K562 (cell line): ENCODE measurements at regions not wholly inside any gene's neighbourhood (a gene's known extent, or its start where the extent isn't known, plus 50 kb on each side); places are given as distances from the start of the nearest gene placed in this dataset.
"Not testable (repeated sequence)": the region's sequence is repeated elsewhere in the genome, so short reads cannot be mapped to it uniquely, and the experiment has no call there.

Experiments
- CTCF ChIP-seq, 3 experiments: IDR thresholded peaks in 2 of 3; conservative IDR thresholded peaks in 1 of 3; 2 replicates each; pipeline ENCODE4 v1.5.1; 2011 to 2012; ENCODE audit warnings: low read length in 3 of 3, mild to moderate bottlenecking in 3 of 3, control low read depth in 2 of 3, improper control_type of control experiment in 1 of 3, inconsistent platforms in 1 of 3, low read depth in 1 of 3, mixed read lengths in 1 of 3, moderate library complexity in 1 of 3; ENCODE audit not compliant: insufficient read depth in 2 of 3
- GATA2 ChIP-seq: sonication (generic); formaldehyde crosslinking; IDR thresholded peaks from 2 replicates; pipeline ENCODE4 v1.4.0; 2020; ENCODE audit warnings: mild to moderate bottlenecking, missing genetic modification reagents
- GTF2E2 ChIP-seq: fragments of 200-800 bp; sonication (Bioruptor generic); IDR thresholded peaks from 2 replicates; pipeline ENCODE4 v1.6.1; 2016; ENCODE audit warnings: missing genetic modification characterization, missing compliant biosample characterization
- POLR2A ChIP-seq: fragments of 450-650 bp; conservative IDR thresholded peaks from 2 replicates; pipeline ENCODE4 v1.6.1; 2016
- ZNF280B ChIP-seq: fragments of 250-450 bp; sonication (Bioruptor Pico); IDR thresholded peaks from 2 replicates; pipeline ENCODE4 v1.5.1; 2021; ENCODE audit warnings: mild to moderate bottlenecking
- ZNF511 ChIP-seq: sonication (generic); formaldehyde crosslinking; IDR thresholded peaks from 2 replicates; pipeline ENCODE4 v1.8.0; 2022; ENCODE audit warnings: mild to moderate bottlenecking, missing genetic modification reagents

GRCh38 chr14:65991935-65992334 lies 494.2 kb upstream of the CCDC196 start:
- TF ChIP-seq GATA2; CTCF (IDR thresholded peaks at IDR 0.05 in 2 of 3, conservative IDR thresholded peaks at IDR 0.05 in 1 of 3; ENCODE audit: insufficient read depth in 2 of 3, low read depth in 1 of 3, low read length in 3 of 3); GTF2E2 (tag); ZNF280B (CRISPR knock-in tag); ZNF511 (CRISPR knock-in tag); POLR2A: not testable (repeated sequence)
